GM21619 (cell line): ENCODE measurements at regions not wholly inside any gene's neighbourhood (a gene's known extent, or its start where the extent isn't known, plus 50 kb on each side); places are given as distances from the start of the nearest gene placed in this dataset.

Experiments
- ATAC-seq: cut with Tn5 transposase; IDR thresholded peaks from one replicate; pipeline ENCODE4 v1.9.1; 2021; ENCODE audit not compliant: unreplicated experiment

DNA sequence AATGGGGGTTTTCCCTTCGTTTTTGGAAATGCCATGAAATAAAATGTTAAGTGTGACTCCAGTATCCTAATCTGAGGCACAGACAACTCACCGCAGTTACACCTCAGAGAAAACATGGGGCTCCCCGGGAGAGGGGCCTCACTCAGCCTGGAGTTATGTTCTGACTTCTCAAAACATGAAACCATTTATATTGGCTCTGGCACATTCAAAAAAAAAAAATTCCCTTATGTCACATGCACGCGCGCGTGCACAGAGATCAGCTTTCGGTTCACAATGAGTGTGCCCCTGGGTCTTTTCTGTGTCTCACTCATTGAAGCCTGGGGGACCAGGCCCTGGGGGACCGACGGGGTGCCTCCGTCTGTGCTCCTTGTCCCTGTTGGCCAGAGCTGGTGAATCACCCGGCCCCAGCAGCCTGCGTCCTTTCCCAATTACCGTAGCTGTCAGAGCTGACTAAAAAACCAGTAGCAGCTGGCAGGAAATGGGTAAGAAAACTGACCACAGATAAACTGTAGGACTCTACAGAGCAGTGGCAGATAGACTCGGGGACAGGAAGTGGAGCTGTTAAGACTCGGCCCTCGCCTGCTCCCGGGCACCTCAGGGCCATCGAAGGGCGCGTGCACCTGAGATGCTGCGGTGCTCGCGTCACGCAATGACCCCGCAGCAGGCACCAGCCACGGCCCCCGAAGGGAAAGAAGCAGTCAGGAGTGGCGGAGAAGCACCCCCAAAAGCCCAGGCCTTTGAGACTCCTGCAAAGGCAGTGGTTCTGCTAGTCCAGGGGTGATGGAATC lies 138.3 kb upstream of the ID2 start:
- ATAC-seq: peak; percentile 69

GRCh38 chr2:8544171-8544785 lies 137.6 kb upstream of the ID2 start:
- no peak for ATAC-seq

DNA sequence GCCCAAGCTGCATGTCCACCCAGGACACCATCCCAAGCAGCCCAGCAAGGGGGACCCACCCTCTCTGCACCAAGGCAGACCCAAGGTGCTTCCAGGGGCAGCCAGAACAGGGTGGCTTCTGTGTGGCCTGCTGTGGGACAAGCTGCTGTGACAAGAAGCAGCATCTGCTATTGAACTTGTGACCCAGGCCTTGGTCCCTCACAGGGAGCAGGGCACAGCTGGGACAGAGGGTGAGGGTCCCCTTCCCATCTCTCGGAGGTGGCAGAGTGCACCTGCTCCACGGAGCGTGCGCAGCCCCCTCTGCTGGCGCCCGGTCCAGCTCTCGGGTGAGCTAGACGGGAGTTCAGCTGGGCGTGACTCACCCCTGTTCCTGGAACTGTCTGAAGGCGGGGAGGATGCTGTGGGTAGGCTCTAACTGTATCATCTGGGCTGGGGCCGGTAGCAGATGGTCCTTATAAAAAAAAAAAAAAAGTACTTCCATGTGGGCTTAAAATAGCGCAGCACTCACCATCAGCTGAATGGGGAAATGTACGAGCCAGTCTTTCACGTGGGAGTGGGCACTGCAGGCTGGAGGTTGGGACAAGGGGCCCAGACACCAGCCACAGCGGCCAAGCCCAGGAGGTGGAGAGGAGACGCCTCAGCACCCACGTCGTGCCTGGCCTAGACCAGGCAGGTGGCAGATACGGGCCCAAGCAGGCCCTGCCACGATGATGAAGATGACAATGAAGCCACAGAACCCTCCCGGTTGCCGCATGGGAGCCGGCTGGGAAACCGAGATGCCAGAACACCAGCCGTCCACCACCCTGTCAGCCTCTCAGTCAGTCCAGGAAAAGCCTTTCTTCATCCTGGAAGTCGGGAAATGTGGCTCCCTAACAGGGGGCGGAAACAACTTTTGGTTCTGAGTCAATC lies 136.8 kb upstream of the ID2 start:
- peak; percentile 48 for ATAC-seq

- no peak for ATAC-seq
Observed at GRCh38 chr2:8545695-8546611, 135.9 kb upstream of the ID2 start.

GRCh38 chr2:8546612-8547283 lies 135.1 kb upstream of the ID2 start:
- no peak for ATAC-seq

DNA sequence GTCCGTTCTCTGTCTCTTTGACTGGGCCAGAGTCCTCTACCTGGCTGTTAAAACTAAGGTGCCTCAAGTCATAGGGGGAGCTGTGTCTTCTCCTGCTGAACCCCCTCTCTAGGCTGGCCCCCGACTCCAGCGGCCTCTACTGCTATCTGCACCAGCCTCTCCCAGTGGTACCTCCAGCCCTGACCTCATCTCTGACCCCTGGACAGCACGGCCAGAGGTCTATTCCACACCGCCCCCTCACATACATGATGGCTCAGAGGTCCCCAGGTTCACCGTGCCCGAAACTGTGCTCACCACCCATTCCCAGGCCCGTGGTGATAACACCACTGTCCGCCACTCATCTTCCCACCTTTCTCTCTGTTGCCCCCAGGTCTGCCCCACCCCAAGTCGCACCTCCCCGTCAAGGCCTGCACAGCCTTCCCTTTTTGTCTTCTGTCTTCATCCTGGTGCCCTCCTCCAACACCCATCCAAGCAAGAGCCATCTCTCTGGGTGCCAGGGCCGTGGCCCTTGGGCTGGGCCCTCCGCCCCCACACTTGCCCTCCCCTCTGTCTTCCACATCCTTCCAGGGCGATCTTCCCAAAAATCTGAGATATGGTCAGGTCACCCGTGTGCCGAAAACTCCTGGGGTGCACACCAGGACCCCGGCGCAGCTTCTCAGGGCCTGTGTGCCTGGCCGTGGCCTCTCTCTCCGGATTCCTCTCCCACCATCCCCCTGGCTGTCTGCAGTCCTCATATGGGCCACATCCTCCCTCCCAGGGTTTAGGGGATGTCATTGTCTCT lies 134.4 kb upstream of the ID2 start:
- ATAC-seq: no peak

GRCh38 chr2:8548065-8548618 lies 133.7 kb upstream of the ID2 start:
- ATAC-seq: no peak

GRCh38 chr2:8548619-8549150 lies 133.2 kb upstream of the ID2 start:
- no peak for ATAC-seq

- ATAC-seq: no peak
Observed at GRCh38 chr2:8549273-8549922, 132.5 kb upstream of the ID2 start.

- ATAC-seq: no peak
Observed at GRCh38 chr2:8549942-8550341, 131.9 kb upstream of the ID2 start.

GRCh38 chr2:8550481-8550880 lies 131.4 kb upstream of the ID2 start:
- ATAC-seq: no peak

DNA sequence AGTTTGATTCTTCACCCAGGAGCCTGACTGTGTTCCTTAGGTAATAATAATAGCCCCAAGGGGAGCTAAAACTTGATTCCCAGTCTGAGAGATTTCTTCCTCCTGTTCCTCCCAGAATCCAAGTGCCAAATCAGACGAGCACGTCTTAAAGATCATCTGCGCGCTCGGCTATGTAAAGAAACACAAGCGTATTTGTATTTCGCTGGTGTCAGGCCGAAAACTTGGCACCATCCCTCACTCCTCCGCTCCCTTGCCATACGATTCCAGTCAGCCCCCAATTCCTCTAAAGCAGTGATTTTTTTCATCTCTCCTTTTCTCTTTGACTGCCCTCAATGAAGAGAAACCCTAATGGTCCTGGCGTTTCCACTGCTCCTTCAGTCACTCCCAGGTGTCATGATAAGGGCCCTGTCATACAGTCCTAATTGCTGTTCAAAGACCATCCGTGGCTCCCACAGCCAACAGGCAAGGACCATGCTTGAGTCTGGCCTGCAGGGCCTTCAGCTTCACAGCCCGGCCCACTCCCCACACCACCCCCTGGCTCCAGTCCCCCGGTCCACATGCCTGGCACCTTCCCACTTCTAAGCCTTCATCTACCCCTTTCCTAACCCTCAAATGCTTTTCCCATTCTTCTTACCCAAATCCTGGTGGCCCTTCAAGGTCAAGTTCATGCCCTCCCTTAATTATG lies 130.8 kb upstream of the ID2 start:
- no peak for ATAC-seq

- ATAC-seq: peak; percentile 61
Observed at GRCh38 chr2:8551622-8552074, 130.2 kb upstream of the ID2 start.

GRCh38 chr2:8552293-8552801 lies 129.5 kb upstream of the ID2 start:
- ATAC-seq: no peak

DNA sequence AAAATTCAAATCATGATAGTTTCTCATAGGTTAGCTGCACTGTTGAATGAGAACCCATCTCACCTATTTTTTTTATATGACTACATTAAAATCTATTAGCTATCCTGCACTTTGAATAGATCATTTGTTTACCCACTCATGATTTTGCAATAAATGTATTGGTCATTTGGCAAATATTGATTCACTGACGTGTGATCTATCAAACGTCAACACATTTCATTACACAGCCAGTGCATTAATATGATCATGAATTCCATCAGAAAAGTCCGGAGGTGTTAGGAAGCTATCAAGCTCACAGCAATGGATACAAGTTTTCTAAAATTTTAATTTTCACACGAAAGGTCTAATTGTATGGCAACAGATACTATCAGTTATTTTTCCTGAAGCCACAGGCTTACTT lies 128.2 kb upstream of the ID2 start:
- ATAC-seq: no peak

GRCh38 chr2:8554296-8554806 lies 127.5 kb upstream of the ID2 start:
- no peak for ATAC-seq

DNA sequence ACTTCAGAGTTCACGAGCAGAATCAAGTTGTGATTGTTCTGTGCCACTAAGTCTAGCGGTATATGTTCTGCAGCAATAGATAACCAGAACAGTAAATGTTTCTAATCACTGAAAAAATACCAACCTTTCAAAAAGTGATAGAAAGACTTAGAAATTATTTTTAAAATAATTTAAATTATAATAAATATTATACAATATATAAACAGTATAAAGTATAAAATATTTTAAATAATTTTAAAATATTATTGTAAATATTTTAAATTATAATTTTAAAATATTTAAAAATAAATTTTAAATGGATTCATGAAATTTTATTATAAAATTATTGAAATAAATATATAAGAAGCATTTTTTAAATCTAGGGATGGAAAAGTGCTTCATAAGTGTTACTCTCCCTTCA lies 126.3 kb upstream of the ID2 start:
- no peak for ATAC-seq
